Small intestine (tissue), 7 donors: ENCODE measurements at regions not wholly inside any gene's neighbourhood (a gene's known extent, or its start where the extent isn't known, plus 50 kb on each side); places are given as distances from the start of the nearest gene placed in this dataset.

ENCODE experiments used
- DNase-seq, 2 donors: peaks; one replicate each; pipeline versions ENCODE4 v3.0.0 to v3.0.0-alpha.2; 2013
- FAIRE-seq: peaks from 2 replicates; lab custom pipeline; 2012; peaks lifted over from hg19 to GRCh38; lab: Jason Lieb, UNC
- H3K27ac ChIP-seq, 3 donors: one replicate each; pipeline ENCODE4 v1.5.1; 2013; ENCODE audit warnings: low read length in 2 of 3, mild to moderate bottlenecking in 2 of 3, control low read depth in 1 of 3, inconsistent platforms in 1 of 3, low read depth in 1 of 3, moderate library complexity in 1 of 3
- H3K27me3 ChIP-seq, 3 donors: one replicate each; pipeline ENCODE4 v1.6.1; 2013; ENCODE audit warnings: low read length in 3 of 3, inconsistent platforms in 1 of 3; ENCODE audit not compliant: control insufficient read depth in 3 of 3, insufficient read depth in 3 of 3
- H3K36me3 ChIP-seq, 3 donors: one replicate each; pipeline ENCODE4 v1.6.1; 2013; ENCODE audit warnings: low read length in 3 of 3, inconsistent platforms in 1 of 3, low read depth in 1 of 3, mild to moderate bottlenecking in 1 of 3, moderate library complexity in 1 of 3; ENCODE audit not compliant: control insufficient read depth in 3 of 3, insufficient read depth in 2 of 3
- H3K4me1 ChIP-seq, 3 donors: one replicate each; pipeline ENCODE4 v1.6.1; 2013; ENCODE audit warnings: low read length in 2 of 3, inconsistent platforms in 1 of 3, low read depth in 1 of 3, mild to moderate bottlenecking in 1 of 3, moderate library complexity in 1 of 3; ENCODE audit not compliant: control insufficient read depth in 3 of 3, insufficient read depth in 2 of 3
- H3K4me3 ChIP-seq, 3 donors: one replicate each; pipeline ENCODE4 v1.5.1; 2013; ENCODE audit warnings: low read length in 3 of 3, control low read depth in 1 of 3, inconsistent platforms in 1 of 3, low read depth in 1 of 3, mild to moderate bottlenecking in 1 of 3, moderate library complexity in 1 of 3
- H3K9me3 ChIP-seq, 2 donors: one replicate each; pipeline ENCODE4 v1.6.1; 2013; ENCODE audit warnings: low read depth in 1 of 2, low read length in 1 of 2; ENCODE audit not compliant: control insufficient read depth in 2 of 2, insufficient read depth in 1 of 2
- WGBS, 3 donors: extraction: QIAGEN DNeasy Blood & Tissue Kit; methylation state at CpG; one replicate each; pipeline ENCODE4 v1.1.7; 2013; 5-methylcytosine and 5-hydroxymethylcytosine counted together
- donor health status: healthy with polysubstance abuse.
- donor health status: control.
- donor health status: control.
- donor health status: Bipolar disorder and iron deficiency.
- donor health status: healthy.

DNA sequence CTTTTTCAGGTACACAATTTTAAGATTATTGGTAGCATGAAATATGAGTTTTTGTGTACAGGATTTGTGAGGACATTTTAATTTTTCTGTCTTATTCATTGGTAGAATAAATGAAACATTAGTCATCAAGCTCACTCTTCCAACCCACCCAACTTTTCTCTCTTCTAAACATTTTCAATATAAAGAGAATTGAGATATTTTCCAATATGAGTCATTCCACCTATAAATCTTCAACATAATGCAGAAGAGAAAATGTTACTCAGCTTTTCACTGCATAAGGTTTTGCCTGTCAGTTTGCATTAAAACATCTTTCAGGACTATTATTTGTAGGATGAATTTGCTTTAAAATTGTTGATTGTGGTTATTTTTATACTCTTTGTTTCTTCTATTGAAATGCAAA is 330.7 kb downstream of the PCDH20 start:
- DNase-seq (no peak), FAIRE-seq (no peak)
- Histone ChIP-seq H3K4me3 (no peak overlapping the region), H3K4me1 (no peaks in the 10 kb centered on the region), H3K27ac (no peak overlapping the region), H3K27me3 (no peaks in the 10 kb centered on the region), H3K36me3 (no peaks in the 10 kb centered on the region), H3K9me3 (no peaks in the 10 kb centered on the region)

DNA sequence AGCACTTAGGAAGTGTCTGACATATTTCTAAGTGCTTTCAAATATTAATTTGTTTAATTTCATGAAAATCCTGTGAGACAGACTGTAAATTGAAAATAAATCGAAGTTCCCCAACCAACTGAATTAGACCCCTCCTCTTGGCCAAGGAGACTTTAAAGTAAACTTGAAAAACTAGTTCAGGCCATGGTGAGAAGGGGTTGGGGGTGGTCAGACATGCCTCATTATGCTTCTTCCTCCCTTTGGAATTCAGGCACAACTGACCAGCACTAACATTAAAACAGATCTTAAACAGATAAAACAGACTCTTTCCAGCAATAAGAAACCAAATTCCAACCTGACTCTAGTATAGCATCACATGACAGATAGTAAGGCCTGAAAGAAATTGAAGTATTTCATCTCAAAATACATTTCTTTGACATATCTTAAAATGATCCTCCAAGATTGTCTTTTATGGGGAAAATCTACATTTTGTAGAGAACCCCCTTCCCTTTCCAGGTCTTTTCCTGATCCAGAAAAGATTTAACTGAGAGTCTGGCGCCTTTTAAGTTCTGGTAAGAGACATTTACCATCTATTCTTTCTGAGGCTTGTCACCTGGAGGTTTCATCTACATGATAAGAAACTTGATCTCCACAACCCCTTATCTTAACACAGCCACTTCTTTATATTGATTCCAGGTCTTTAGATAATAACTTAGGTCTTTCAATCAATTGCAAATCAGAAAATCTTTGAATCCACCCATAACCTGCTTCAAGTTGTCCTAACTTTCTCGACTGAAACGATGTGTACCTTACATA is 336.5 kb downstream of the PCDH20 start:
- Histone ChIP-seq H3K9me3 (no peaks in the 10 kb centered on the region), H3K27me3 (no peaks in the 10 kb centered on the region), H3K4me1 (no peaks in the 10 kb centered on the region), H3K27ac (no peak overlapping the region), H3K36me3 (no peaks in the 10 kb centered on the region), H3K4me3 (no peak overlapping the region)
- WGBS, 3 donors: 53 to 64% (median 57%) methylated on average over 4 of the region's 4 CpGs
- no peak for DNase-seq
- FAIRE-seq: no peak

DNA sequence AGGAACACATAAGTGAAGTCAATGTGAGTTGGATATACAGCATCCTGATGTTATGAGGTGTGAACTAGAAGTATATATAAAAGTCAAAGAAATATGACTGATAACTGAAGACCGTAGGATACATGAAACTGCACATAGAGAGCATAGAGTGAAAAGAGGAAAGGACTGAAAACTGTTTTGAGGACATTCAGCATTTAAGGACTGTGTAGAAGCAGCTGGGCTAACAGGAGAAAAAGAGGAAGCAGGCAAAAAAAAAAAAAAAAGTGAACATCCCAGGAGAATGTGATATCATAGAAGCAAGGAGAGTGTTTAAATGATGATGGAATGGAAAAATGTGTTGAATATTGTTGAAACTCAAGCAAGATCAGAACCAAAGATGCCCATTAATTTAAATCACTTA is 363.5 kb downstream of the PCDH20 start:
- FAIRE-seq (no peak), DNase-seq (no peak)
- H3K9me3 ChIP-seq: no peaks in the 10 kb centered on the region
- H3K27ac ChIP-seq: no peak overlapping the region
- H3K27me3 ChIP-seq: no peaks in the 10 kb centered on the region
- no peak overlapping the region for H3K4me3 ChIP-seq
- H3K36me3 ChIP-seq: no peaks in the 10 kb centered on the region
- WGBS, 3 donors: 69 to 77% (median 75%) methylated on average over 1 of the region's 1 CpG
- H3K4me1 ChIP-seq: no peaks in the 10 kb centered on the region

DNA sequence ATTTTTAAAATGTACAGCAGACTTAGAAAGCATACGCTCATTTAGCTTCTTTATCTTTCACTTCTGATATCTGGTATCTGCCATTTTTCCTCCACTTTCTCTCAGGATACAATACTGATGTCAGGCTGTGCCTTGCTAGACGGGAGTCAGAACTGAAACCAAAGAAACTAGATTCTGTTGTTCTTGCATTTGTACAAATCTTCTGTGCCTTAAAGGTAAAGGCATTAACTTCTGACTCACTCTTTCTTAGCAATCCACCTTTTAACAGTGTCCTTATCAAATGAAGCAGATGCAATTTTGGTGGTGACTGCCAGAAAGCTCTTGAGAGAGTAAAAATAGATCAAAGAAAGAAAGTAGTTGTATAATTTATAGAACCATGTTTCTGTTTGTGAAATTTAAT is 370.4 kb downstream of the PCDH20 start:
- Histone ChIP-seq H3K27ac (no peak overlapping the region), H3K9me3 (no peaks in the 10 kb centered on the region), H3K4me1 (no peaks in the 10 kb centered on the region), H3K27me3 (peaks cover 0 to 2% (median 0%) of the 10 kb centered on the region in 3 donors), H3K36me3 (no peaks in the 10 kb centered on the region), H3K4me3 (no peak overlapping the region)
- no peak for FAIRE-seq
- DNase-seq: no peak
- 18 to 39% (median 27%) methylated on average over 2 of the region's 2 CpGs for WGBS, 3 donors

DNA sequence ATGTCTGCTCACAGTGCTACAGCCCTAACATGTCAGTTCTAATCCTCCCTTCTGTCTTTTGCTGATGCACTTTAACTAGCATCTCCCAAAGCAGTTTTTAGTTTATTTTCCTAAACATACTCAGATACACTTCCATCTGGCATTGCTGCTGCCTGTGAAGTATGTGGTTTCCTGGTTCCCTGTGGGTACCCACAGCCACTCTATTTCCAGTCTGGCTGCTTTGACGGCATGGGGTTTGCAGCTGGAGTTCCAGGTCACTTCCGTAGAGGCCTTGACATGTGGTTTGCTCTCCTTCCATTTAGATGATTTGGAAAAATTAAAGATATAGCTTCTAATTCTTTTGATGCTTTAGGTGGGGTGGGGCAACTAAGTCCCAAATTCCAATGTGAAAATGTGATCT is 375.5 kb downstream of the PCDH20 start:
- WGBS, 3 donors: 64 to 81% (median 66%) methylated on average over 2 of the region's 2 CpGs
- Histone ChIP-seq H3K4me1 (no peaks in the 10 kb centered on the region), H3K27ac (no peak overlapping the region), H3K4me3 (no peak overlapping the region), H3K36me3 (no peaks in the 10 kb centered on the region), H3K27me3 (no peaks in the 10 kb centered on the region), H3K9me3 (no peaks in the 10 kb centered on the region)
- FAIRE-seq (no peak), DNase-seq (no peak)

DNA sequence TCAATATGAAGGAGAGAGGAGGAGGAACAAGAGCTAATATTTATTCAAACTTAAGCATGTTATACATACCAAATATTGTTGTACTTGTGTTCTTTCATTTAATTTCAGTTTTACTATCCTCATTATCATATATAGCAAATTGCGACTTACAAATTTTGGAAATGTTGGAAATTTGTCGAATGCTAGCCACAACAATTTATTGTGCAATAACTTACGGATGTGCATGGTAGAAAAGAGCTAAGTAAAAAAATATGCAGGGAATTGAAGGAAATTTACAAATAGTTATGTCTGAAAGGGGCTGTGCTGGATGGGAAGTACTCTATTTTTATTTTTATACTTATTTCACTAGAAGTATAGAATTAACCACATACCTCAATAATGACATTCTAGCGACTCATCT is 376.3 kb downstream of the PCDH20 start:
- WGBS, 3 donors: 88 to 89% (median 88%) methylated on average over 4 of the region's 4 CpGs
- Histone ChIP-seq H3K36me3 (no peaks in the 10 kb centered on the region), H3K4me3 (no peak overlapping the region), H3K4me1 (no peaks in the 10 kb centered on the region), H3K27me3 (no peaks in the 10 kb centered on the region), H3K27ac (no peak overlapping the region), H3K9me3 (no peaks in the 10 kb centered on the region)
- no peak for DNase-seq
- no peak for FAIRE-seq

DNA sequence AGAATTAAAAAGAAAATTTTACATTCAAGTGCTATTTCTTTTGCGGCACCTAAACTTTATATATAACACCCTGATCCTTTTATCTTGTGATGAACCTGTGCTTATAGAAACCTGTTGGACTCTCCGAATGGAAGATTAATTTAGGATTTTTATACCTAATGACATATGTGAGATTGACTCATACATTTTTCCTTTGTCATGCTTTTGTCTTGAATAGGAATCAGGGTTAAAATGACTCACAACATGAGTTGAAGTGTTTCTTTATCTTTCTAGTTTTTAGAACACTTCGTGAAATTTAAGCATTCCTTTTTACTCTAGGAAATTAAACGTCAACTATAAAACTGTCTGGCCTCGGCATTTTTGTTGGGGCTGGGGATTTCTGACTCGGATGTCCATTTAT is 378.9 kb downstream of the PCDH20 start:
- Histone ChIP-seq H3K4me1 (no peaks in the 10 kb centered on the region), H3K9me3 (no peaks in the 10 kb centered on the region), H3K27ac (no peak overlapping the region), H3K27me3 (no peaks in the 10 kb centered on the region), H3K36me3 (no peaks in the 10 kb centered on the region), H3K4me3 (no peak overlapping the region)
- 85 to 89% (median 87%) methylated on average over 6 of the region's 6 CpGs for WGBS, 3 donors
- DNase-seq (no peak), FAIRE-seq (no peak)

DNA sequence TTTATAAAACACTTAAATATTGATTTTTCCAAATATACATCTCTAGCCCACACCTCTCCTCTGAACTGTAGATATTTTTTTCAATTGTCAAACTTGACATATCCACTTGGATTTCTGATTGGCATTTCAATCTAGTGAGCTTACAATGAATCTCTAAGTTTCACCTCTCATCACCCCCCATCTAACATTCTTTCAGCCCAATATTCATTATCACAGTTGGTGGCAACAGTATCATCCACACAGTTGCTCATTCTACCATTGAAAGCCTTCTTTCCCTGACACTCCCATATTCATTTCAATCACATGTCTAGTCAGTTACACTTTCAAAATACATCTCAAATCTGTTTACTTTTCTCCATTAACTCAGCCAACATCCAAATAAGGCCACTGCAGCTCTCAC is 385.2 kb downstream of the PCDH20 start:
- Histone ChIP-seq H3K4me1 (no peaks in the 10 kb centered on the region), H3K36me3 (no peaks in the 10 kb centered on the region), H3K27ac (no peak overlapping the region), H3K4me3 (no peak overlapping the region), H3K9me3 (no peaks in the 10 kb centered on the region), H3K27me3 (no peaks in the 10 kb centered on the region)
- no peak for FAIRE-seq
- DNase-seq: no peak

DNA sequence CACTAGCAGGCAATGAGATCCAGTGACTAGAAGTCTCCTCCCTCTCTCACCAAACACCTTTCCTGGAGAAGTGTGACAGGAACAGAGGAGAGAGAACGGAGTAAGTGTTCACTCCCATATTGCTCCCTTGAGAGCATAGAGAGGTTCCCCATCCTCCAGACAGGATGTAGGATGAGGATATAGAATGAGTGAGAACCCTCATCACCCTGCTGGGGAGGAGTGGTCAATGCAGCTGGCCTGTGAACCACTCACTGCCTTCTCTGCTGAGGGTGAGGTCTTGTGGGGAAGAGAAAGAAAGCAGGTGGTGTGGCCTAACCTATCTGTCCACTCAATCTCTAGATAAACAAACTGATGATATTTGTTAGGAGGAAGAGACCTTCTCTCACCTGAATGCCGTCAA is 386.6 kb downstream of the PCDH20 start:
- H3K36me3 ChIP-seq: no peaks in the 10 kb centered on the region
- no peaks in the 10 kb centered on the region for H3K27me3 ChIP-seq
- H3K27ac ChIP-seq: no peak overlapping the region
- 47 to 64% (median 61%) methylated on average over 2 of the region's 2 CpGs for WGBS, 3 donors
- FAIRE-seq (no peak), DNase-seq (no peak)
- no peaks in the 10 kb centered on the region for H3K4me1 ChIP-seq
- no peak overlapping the region for H3K4me3 ChIP-seq
- no peaks in the 10 kb centered on the region for H3K9me3 ChIP-seq
